ENCODE measurements at regions not wholly inside any gene's neighbourhood (a gene's known extent, or its start where the extent isn't known, plus 50 kb on each side); places are given as distances from the start of the nearest gene placed in this dataset.

DNA sequence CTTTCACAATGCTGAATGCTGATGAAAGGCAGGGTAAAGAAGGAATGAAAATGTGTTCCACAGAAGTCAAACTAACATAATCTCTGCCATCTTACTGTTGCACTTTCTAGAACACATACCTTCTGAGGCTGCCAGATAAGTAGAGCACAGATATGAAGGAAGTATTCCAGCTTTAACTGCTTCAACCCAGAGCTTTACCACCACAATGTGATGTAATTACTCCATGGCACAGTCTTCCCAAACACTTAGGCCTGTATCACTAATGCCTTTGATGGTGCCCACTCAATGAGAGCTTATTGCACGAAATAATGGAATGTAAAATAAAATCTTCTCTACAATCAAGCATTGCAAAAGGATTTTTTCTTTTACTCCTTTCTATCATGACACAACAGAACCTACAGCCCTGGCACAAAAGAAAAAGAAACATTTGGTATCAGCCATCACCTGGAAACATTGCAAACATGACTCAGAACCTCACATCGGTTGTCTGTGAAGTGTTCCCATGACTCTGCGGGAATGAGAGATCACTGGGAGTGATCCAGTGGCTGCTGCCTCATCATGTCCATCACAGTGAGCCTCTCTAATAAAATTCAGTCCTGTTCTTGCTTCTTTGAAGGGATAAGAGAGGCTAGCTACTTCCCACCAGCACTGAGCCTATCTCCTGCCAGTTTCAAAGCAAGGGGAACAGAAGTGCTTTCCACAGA is 385.8 kb downstream of the EFNA5 start:
- H3K9ac ChIP-seq (ENCODE audit: extremely low read depth, low read length, poor library complexity, severe bottlenecking), result no peak overlapping the region
- no peak overlapping the region for H3K4me3 Mint-ChIP-seq
- no peak overlapping the region for H3K27ac ChIP-seq (ENCODE audit: low read depth, low read length)
- H3K9me3 Mint-ChIP-seq, result no peaks in the 10 kb centered on the region
- no peaks in the 10 kb centered on the region for H3K36me3 Mint-ChIP-seq (ENCODE audit: low read depth)
- H3K4me3 ChIP-seq (ENCODE audit: low read length), result no peak overlapping the region
- H3K36me3 ChIP-seq (ENCODE audit: control insufficient read depth, insufficient read depth, low read length), result no peaks in the 10 kb centered on the region
- H3K27me3 ChIP-seq (ENCODE audit: control insufficient read depth, insufficient read depth, low read length, poor library complexity, severe bottlenecking), result no peaks in the 10 kb centered on the region
- TF ChIP-seq, protein P1, sequence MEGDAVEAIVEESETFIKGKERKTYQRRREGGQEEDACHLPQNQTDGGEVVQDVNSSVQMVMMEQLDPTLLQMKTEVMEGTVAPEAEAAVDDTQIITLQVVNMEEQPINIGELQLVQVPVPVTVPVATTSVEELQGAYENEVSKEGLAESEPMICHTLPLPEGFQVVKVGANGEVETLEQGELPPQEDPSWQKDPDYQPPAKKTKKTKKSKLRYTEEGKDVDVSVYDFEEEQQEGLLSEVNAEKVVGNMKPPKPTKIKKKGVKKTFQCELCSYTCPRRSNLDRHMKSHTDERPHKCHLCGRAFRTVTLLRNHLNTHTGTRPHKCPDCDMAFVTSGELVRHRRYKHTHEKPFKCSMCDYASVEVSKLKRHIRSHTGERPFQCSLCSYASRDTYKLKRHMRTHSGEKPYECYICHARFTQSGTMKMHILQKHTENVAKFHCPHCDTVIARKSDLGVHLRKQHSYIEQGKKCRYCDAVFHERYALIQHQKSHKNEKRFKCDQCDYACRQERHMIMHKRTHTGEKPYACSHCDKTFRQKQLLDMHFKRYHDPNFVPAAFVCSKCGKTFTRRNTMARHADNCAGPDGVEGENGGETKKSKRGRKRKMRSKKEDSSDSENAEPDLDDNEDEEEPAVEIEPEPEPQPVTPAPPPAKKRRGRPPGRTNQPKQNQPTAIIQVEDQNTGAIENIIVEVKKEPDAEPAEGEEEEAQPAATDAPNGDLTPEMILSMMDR (conservative IDR thresholded peaks at IDR 0.05), result no peak
- H3K9me3 ChIP-seq (ENCODE audit: control insufficient read depth, low read length), result no peaks in the 10 kb centered on the region
- no peak overlapping the region for H3K27ac Mint-ChIP-seq
- H3K27me3 Mint-ChIP-seq (ENCODE audit: insufficient read depth), result peaks cover 8% of the 10 kb centered on the region
- peaks cover 9% of the 10 kb centered on the region for H3K4me1 ChIP-seq (ENCODE audit: control insufficient read depth, insufficient read depth, low read length)
- 83 to 87% methylated on average over 1 to 3 of the region's 3 CpGs for WGBS, 2 experiments (ENCODE audit: insufficient coverage in 1 of 2, insufficient read length in 1 of 2)
- DNase-seq, result no peak
- peaks cover 19% of the 10 kb centered on the region for H3K4me1 Mint-ChIP-seq

DNA sequence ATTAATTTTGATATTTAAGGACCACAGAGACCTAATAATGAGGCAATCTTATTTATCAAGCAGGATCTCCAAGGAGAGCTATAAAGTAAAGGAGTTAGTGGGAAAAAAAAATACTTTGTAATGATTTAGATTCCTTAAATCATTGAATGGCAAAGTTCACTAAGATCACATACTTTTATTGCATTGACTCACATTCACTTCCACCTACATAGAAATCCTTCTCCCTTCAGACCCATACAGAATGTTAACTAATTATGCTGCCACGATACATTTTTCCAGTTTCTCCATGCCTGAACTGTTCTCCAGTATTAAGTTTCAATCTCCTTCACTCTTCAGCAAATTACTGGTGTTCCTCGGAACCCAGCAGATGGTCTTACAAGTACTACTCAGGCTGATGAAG is 388.7 kb downstream of the EFNA5 start:
- DNase-seq, result no peak
- H3K27me3 Mint-ChIP-seq (ENCODE audit: insufficient read depth), result peaks cover 5% of the 10 kb centered on the region
- 97 to 100% methylated on average over 2 of the region's 2 CpGs for WGBS, 2 experiments (ENCODE audit: insufficient coverage in 1 of 2, insufficient read length in 1 of 2)
- TF ChIP-seq, protein P1 (conservative IDR thresholded peaks at IDR 0.05), result no peak
- peaks cover 7% of the 10 kb centered on the region for H3K4me1 ChIP-seq (ENCODE audit: control insufficient read depth, insufficient read depth, low read length)
- no peak overlapping the region for H3K4me3 ChIP-seq (ENCODE audit: low read length)
- no peaks in the 10 kb centered on the region for H3K9me3 ChIP-seq (ENCODE audit: control insufficient read depth, low read length)
- no peak overlapping the region for H3K9ac ChIP-seq (ENCODE audit: extremely low read depth, low read length, poor library complexity, severe bottlenecking)
- no peak overlapping the region for H3K4me3 Mint-ChIP-seq
- no peaks in the 10 kb centered on the region for H3K27me3 ChIP-seq (ENCODE audit: control insufficient read depth, insufficient read depth, low read length, poor library complexity, severe bottlenecking)
- no peaks in the 10 kb centered on the region for H3K9me3 Mint-ChIP-seq
- H3K27ac ChIP-seq (ENCODE audit: low read depth, low read length), result no peak overlapping the region
- H3K36me3 ChIP-seq (ENCODE audit: control insufficient read depth, insufficient read depth, low read length), result no peaks in the 10 kb centered on the region
- no peaks in the 10 kb centered on the region for H3K36me3 Mint-ChIP-seq (ENCODE audit: low read depth)
- no peak overlapping the region for H3K27ac Mint-ChIP-seq
- peaks cover 12% of the 10 kb centered on the region for H3K4me1 Mint-ChIP-seq

DNA sequence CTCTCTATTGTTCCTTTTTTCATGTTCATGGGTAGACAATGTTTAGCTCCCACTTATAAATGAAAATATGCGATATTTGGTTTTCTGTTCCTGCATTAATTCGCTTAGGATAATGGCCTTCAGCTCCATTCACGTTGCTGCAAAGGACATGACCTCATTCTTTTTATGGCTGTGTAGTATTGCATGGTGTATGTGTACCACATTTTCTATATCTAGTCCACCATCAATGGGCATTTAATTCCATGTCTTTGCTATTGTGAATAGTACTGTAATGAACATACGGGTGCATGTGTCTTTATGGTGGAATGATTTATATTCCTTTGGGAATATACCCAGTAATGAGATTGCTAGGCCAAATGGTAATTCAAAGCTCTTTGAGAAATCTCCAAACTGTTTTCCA is 392.0 kb downstream of the EFNA5 start:
- no peak for DNase-seq
- peaks cover 4% of the 10 kb centered on the region for H3K4me1 ChIP-seq (ENCODE audit: control insufficient read depth, insufficient read depth, low read length)
- H3K9ac ChIP-seq (ENCODE audit: extremely low read depth, low read length, poor library complexity, severe bottlenecking), result no peak overlapping the region
- H3K4me3 Mint-ChIP-seq, result no peak overlapping the region
- no peaks in the 10 kb centered on the region for H3K36me3 ChIP-seq (ENCODE audit: control insufficient read depth, insufficient read depth, low read length)
- H3K27me3 ChIP-seq (ENCODE audit: control insufficient read depth, insufficient read depth, low read length, poor library complexity, severe bottlenecking), result no peaks in the 10 kb centered on the region
- TF ChIP-seq, protein P1 (conservative IDR thresholded peaks at IDR 0.05), result no peak
- no peaks in the 10 kb centered on the region for H3K27me3 Mint-ChIP-seq (ENCODE audit: insufficient read depth)
- 71% methylated on average over 4 of the region's 4 CpGs; no CpG with 5 or more reads in 1 of the 2 experiments for WGBS, 2 experiments (ENCODE audit: insufficient coverage in 1 of 2, insufficient read length in 1 of 2)
- H3K36me3 Mint-ChIP-seq (ENCODE audit: low read depth), result no peaks in the 10 kb centered on the region
- no peak overlapping the region for H3K27ac Mint-ChIP-seq
- H3K4me3 ChIP-seq (ENCODE audit: low read length), result no peak overlapping the region
- H3K4me1 Mint-ChIP-seq, result peaks cover 6% of the 10 kb centered on the region
- no peaks in the 10 kb centered on the region for H3K9me3 ChIP-seq (ENCODE audit: control insufficient read depth, low read length)
- H3K27ac ChIP-seq (ENCODE audit: low read depth, low read length), result no peak overlapping the region
- no peaks in the 10 kb centered on the region for H3K9me3 Mint-ChIP-seq

All from endodermal cell (in vitro differentiated cells).